Activated B cell treated with CpG ODN at 0.5 μM for 24 hours (primary cell): ENCODE measurements at regions not wholly inside any gene's neighbourhood (a gene's known extent, or its start where the extent isn't known, plus 50 kb on each side); places are given as distances from the start of the nearest gene placed in this dataset.

Experiments used
- ATAC-seq: fragments of 200-7000 bp; cut with Tn5 transposase; one replicate; pipeline ENCODE4 v1.10.0; 2021; ENCODE audit warnings: low read depth, mild to moderate bottlenecking, moderate library complexity
- CTCF ChIA-PET: fragments of 350-600 bp; sonication (Branson Sonifier 250); formaldehyde crosslinking; loops from one replicate; lab custom pipeline; 2021; ENCODE audit warnings: antibody characterized with exemption; lab: Charles Lee
- POLR2A ChIA-PET: fragments of 350-600 bp; sonication (Branson Sonifier 250); formaldehyde crosslinking; loops from one replicate; lab custom pipeline; 2021; ENCODE audit warnings: antibody characterized with exemption; lab: Charles Lee
- DNase-seq: peaks from one replicate; pipeline ENCODE4 v3.0.0; 2022
- H3K27ac Mint-ChIP-seq: one replicate; pipeline ENCODE4 v1.8.0; 2020; ENCODE audit warnings: mixed read lengths
- H3K27me3 Mint-ChIP-seq: one replicate; pipeline ENCODE4 v1.8.0; 2021; ENCODE audit warnings: mixed read lengths
- H3K36me3 Mint-ChIP-seq: one replicate; pipeline ENCODE4 v1.8.0; 2021; ENCODE audit warnings: low read depth, mixed read lengths
- H3K4me1 Mint-ChIP-seq: one replicate; pipeline ENCODE4 v1.8.0; 2021; ENCODE audit warnings: mixed read lengths
- H3K4me3 Mint-ChIP-seq: one replicate; pipeline ENCODE4 v1.8.0; 2020; ENCODE audit warnings: mild to moderate bottlenecking, mixed read lengths
- H3K9me3 Mint-ChIP-seq: one replicate; pipeline ENCODE4 v1.8.0; 2020; ENCODE audit warnings: mixed read lengths
- intact Hi-C: fragments of 100-400 bp; cut with micrococcal nuclease; formaldehyde crosslinking; loops from one replicate; pipeline ENCODE4 v1.15.1; 2024
- TF ChIP-seq, protein P1 (sequence below): fragments of 200-600 bp; IDR thresholded peaks from one replicate; pipeline ENCODE4 v1.8.0; 2022; ENCODE audit warnings: antibody characterized with exemption, mild to moderate bottlenecking

DNA sequence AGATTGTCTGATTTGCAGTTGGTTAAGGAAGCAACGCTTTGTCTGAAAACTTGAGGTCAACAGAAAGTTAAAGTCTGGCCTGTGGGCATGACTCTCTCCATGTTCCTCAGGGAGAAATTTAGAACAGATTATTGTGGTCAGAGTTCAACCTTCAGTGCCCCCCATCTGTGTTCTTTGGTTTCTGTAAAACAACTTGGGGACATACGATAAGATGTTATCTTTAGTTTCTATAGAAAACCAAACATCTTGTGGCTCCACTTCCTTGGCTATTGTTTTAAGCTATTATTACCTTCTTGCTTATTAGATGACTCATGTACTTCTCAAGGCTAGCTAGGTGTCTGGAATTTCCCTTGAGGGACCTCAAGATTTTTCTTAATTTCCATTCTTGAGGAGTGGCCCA, 507.7 kb downstream of the PDHA2 start:
- ChIA-PET POLR2A (no interaction called here), CTCF (no interaction called here)
- H3K4me1 Mint-ChIP-seq = no peaks in the 10 kb centered on the region
- ATAC-seq (no peak), DNase-seq (no peak)
- H3K9me3 Mint-ChIP-seq = peaks cover 3% of the 10 kb centered on the region
- H3K27ac Mint-ChIP-seq = no peak overlapping the region
- H3K27me3 Mint-ChIP-seq = no peaks in the 10 kb centered on the region
- no peak overlapping the region for H3K4me3 Mint-ChIP-seq
- no peaks in the 10 kb centered on the region for H3K36me3 Mint-ChIP-seq
- TF ChIP-seq, protein P1, sequence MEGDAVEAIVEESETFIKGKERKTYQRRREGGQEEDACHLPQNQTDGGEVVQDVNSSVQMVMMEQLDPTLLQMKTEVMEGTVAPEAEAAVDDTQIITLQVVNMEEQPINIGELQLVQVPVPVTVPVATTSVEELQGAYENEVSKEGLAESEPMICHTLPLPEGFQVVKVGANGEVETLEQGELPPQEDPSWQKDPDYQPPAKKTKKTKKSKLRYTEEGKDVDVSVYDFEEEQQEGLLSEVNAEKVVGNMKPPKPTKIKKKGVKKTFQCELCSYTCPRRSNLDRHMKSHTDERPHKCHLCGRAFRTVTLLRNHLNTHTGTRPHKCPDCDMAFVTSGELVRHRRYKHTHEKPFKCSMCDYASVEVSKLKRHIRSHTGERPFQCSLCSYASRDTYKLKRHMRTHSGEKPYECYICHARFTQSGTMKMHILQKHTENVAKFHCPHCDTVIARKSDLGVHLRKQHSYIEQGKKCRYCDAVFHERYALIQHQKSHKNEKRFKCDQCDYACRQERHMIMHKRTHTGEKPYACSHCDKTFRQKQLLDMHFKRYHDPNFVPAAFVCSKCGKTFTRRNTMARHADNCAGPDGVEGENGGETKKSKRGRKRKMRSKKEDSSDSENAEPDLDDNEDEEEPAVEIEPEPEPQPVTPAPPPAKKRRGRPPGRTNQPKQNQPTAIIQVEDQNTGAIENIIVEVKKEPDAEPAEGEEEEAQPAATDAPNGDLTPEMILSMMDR = no peak
- intact Hi-C loops = no loop called here

DNA sequence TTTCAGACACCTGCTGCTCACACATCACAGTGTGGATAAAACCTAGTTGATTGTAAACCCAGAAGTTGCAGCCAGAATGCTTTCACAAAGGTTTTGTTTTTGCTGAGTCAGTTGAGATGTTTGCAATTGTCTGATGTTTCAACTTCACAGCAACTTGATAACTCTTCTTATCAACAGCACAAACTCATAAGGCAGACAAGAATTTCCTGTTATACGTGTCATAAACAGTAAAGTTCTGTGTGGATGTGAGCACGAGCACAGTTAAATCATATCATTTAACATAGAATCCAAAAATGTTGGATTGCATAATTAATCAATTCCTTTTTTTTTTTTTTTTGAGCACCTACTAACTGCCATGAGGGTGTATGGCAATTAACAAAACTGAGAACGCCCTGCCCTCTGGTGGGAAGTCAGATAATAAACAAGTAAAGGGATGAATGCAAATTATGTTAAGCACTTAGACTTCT, 512.2 kb downstream of the PDHA2 start:
- CTCF ChIA-PET = no interaction called here
- POLR2A ChIA-PET = no interaction called here
- TF ChIP-seq, protein P1 = no peak
- H3K27ac Mint-ChIP-seq = no peak overlapping the region
- H3K36me3 Mint-ChIP-seq = no peaks in the 10 kb centered on the region
- H3K27me3 Mint-ChIP-seq = no peaks in the 10 kb centered on the region
- ATAC-seq (no peak), DNase-seq (no peak)
- no peak overlapping the region for H3K4me3 Mint-ChIP-seq
- no peaks in the 10 kb centered on the region for H3K4me1 Mint-ChIP-seq
- intact Hi-C loops = no loop called here
- H3K9me3 Mint-ChIP-seq = no peaks in the 10 kb centered on the region

DNA sequence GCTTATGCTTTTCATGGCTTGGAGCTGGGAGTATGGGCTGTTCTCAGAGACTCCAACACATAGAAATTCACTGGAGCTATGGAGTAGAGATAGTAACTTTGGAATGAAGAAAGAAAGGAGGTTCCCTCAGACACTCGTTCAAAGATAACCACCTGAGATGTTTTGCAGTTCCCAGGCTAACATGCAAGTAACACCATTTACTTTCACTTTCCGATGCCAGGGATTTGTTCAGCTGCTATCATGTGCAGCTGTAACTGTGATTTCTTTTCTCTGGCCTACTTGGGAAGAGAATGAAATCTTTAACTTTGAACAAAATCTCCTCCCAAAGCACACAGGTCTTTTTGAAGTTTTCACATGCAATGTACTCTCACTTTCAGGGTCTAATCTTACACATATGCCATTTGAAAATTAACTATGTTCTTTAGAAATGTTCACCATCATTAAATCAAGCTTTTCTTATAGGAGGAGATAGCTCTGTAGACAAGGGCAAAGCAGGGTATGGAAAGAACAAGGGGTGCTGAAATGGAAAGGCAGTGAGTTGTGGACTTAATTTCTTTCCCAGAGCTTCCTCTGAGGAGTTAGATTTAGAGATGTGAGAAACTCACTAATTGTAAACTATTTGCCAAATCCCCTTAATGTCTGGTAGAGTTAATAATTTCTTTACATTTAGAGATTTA, 514.3 kb downstream of the PDHA2 start:
- H3K36me3 Mint-ChIP-seq = no peaks in the 10 kb centered on the region
- ChIA-PET POLR2A (no interaction called here), CTCF (no interaction called here)
- DNase-seq (no peak), ATAC-seq (no peak)
- no peak overlapping the region for H3K4me3 Mint-ChIP-seq
- no peaks in the 10 kb centered on the region for H3K4me1 Mint-ChIP-seq
- H3K27me3 Mint-ChIP-seq = no peaks in the 10 kb centered on the region
- H3K9me3 Mint-ChIP-seq = no peaks in the 10 kb centered on the region
- TF ChIP-seq, protein P1 = no peak
- H3K27ac Mint-ChIP-seq = no peak overlapping the region
- intact Hi-C loops = no loop called here

DNA sequence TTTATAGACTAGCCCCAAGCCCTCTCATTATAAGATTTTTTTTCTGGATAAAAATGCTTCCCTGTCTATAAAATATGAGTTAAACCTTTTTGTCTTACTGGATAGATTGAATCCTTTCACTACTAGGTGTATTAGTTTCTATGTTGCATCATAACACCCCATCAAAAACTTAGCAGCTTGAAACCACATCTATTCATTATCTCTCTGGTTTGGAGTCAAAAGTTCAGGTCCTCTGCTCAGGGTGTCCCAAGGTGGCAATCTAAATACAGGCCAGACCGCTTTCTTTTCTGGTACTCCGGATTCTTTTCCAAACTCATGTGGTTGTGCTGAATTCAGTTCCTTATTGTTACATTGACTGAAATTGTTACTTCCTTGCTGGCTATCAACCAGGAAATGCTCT, 515.5 kb downstream of the PDHA2 start:
- ChIA-PET CTCF (no interaction called here), POLR2A (no interaction called here)
- intact Hi-C loops = no loop called here
- Mint-ChIP-seq H3K9me3 (no peaks in the 10 kb centered on the region), H3K36me3 (no peaks in the 10 kb centered on the region), H3K27ac (no peak overlapping the region), H3K4me1 (no peaks in the 10 kb centered on the region), H3K27me3 (no peaks in the 10 kb centered on the region), H3K4me3 (no peak overlapping the region)
- TF ChIP-seq, protein P1 = no peak
- no peak for DNase-seq
- no peak for ATAC-seq

DNA sequence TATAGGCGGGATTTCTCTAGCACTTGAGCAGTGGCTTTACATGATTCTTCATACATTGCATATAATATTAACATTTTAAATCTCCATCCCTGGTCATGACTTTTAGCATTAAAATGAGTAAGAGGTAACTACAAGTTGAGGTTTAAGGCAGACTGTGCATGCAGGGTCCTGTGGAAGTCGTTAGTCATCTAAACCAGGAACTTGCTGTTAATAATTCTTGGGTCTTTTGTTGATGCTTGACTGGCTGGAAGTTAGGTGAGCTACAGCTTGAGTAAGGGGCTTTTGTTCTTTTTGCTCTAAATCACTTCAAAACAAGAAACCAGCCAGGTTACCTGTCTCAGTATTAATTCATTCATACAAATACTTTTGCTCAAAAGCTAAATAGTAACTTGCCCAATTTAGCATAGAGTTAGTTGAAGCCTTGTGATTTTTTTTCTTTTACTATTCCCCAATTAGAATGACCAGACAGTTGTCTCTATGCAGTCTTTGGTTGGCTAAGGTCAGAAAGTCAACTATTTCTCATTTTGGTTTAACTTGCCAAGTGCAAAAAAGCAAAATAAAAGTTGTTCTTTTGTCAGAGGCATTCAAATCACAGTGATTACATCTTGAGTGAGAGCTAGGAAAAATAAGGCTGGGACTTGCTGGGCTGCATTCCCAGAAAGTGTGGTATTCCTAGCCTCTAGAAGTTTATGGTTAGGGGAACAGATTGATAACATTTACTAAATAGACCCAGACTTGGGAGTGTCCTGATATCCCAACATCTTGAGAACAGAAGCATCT, 516.9 kb downstream of the PDHA2 start:
- Mint-ChIP-seq H3K27ac (no peak overlapping the region), H3K9me3 (no peaks in the 10 kb centered on the region), H3K4me3 (no peak overlapping the region), H3K4me1 (no peaks in the 10 kb centered on the region), H3K27me3 (no peaks in the 10 kb centered on the region), H3K36me3 (no peaks in the 10 kb centered on the region)
- TF ChIP-seq, protein P1 = no peak
- CTCF ChIA-PET = no interaction called here
- no peak for ATAC-seq
- POLR2A ChIA-PET = no interaction called here
- intact Hi-C loops = no loop called here
- DNase-seq = no peak
